Caco-2 (cell line): ENCODE measurements at regions not wholly inside any gene's neighbourhood (a gene's known extent, or its start where the extent isn't known, plus 50 kb on each side); places are given as distances from the start of the nearest gene placed in this dataset.

Experiments used
- BruUV-seq: library from RNA; stranded (reverse); fragments of 400-500 nt; replicated peaks from 2 replicates; lab custom pipeline; 2021; lab: Mats Ljungman, UMichigan
- CTCF ChIA-PET: fragments of 300-600 bp; sonication (Branson Sonifier 250); formaldehyde crosslinking; loops from one replicate; lab custom pipeline; 2022; ENCODE audit warnings: antibody characterized with exemption; lab: Charles Lee
- POLR2A ChIA-PET: fragments of 300-600 bp; sonication (Branson Sonifier 250); formaldehyde crosslinking; loops from one replicate; lab custom pipeline; 2022; ENCODE audit warnings: antibody characterized with exemption; lab: Charles Lee
- DNase-seq, 2 experiments: peaks; one replicate each; pipeline versions ENCODE4 v3.0.0 to v3.0.0-alpha.2; 2020 to 2022
- H3K27me3 ChIP-seq: replicated peaks from 2 replicates; pipeline ENCODE4 v1.6.0; 2011; ENCODE audit warnings: low read length; ENCODE audit not compliant: control insufficient read depth, insufficient read depth
- H3K36me3 ChIP-seq: 2 replicates; pipeline ENCODE4 v1.5.1; 2011; ENCODE audit warnings: low read length; ENCODE audit not compliant: control insufficient read depth, insufficient read depth
- H3K4me1 ChIP-seq: fragments of 250-450 bp; sonication (Bioruptor Pico); 2 replicates; pipeline ENCODE4 v1.5.1; 2020; ENCODE audit warnings: mild to moderate bottlenecking
- H3K4me3 ChIP-seq: 2 replicates; pipeline ENCODE4 v1.5.1; 2011; ENCODE audit warnings: low read depth, mild to moderate bottlenecking, control low read depth, low read length
- H3K9me3 ChIP-seq: fragments of 250-450 bp; sonication (Bioruptor Pico); 2 replicates; pipeline ENCODE4 v1.5.1; 2020; ENCODE audit warnings: mild to moderate bottlenecking, moderate library complexity
- H3K27ac Mint-ChIP-seq: one replicate; pipeline ENCODE4 v1.8.0; 2022; ENCODE audit warnings: mixed read lengths; ENCODE audit not compliant: unreplicated experiment
- H3K27me3 Mint-ChIP-seq: one replicate; pipeline ENCODE4 v1.8.0; 2022; ENCODE audit warnings: mixed read lengths; ENCODE audit not compliant: insufficient read depth, unreplicated experiment
- H3K36me3 Mint-ChIP-seq: one replicate; pipeline ENCODE4 v1.8.0; 2022; ENCODE audit warnings: mild to moderate bottlenecking, mixed read lengths; ENCODE audit not compliant: insufficient read depth, unreplicated experiment
- H3K4me1 Mint-ChIP-seq: one replicate; pipeline ENCODE4 v1.8.0; 2022; ENCODE audit warnings: low read depth, mixed read lengths; ENCODE audit not compliant: unreplicated experiment
- H3K4me3 Mint-ChIP-seq: one replicate; pipeline ENCODE4 v1.8.0; 2022; ENCODE audit warnings: mild to moderate bottlenecking, moderate library complexity, mixed read lengths; ENCODE audit not compliant: unreplicated experiment
- H3K9me3 Mint-ChIP-seq: one replicate; pipeline ENCODE4 v1.8.0; 2022; ENCODE audit warnings: mixed read lengths; ENCODE audit not compliant: unreplicated experiment
- intact Hi-C: fragments of 100-400 bp; cut with micrococcal nuclease; formaldehyde crosslinking; loops from one replicate; pipeline ENCODE4 v1.10.0; 2022; ENCODE audit not compliant: unreplicated experiment
- TF ChIP-seq, protein P1 (sequence below), 2 experiments: fragments of 200-600 bp in 1 of 2; IDR thresholded peaks; 1 replicate in 1 of 2; 2 replicates in 1 of 2; pipeline versions ENCODE4 v1.5.1 to v1.8.0; 2011 to 2022; ENCODE audit warnings: antibody characterized with exemption in 1 of 2, control low read depth in 1 of 2, inconsistent platforms in 1 of 2, low read depth in 1 of 2, low read length in 1 of 2, mild to moderate bottlenecking in 1 of 2, moderate library complexity in 1 of 2; ENCODE audit not compliant: insufficient read depth in 1 of 2, severe bottlenecking in 1 of 2, unreplicated experiment in 1 of 2

- BruUV-seq, result no TSS peak
- H3K27me3 Mint-ChIP-seq, result no peaks in the 10 kb centered on the region
- Histone ChIP-seq H3K4me3 (no peak overlapping the region), H3K36me3 (no peaks in the 10 kb centered on the region), H3K4me1 (no peaks in the 10 kb centered on the region), H3K27me3 (no peaks in the 10 kb centered on the region), H3K9me3 (no peaks in the 10 kb centered on the region)
- no peak overlapping the region for H3K27ac Mint-ChIP-seq
- no peaks in the 10 kb centered on the region for H3K4me1 Mint-ChIP-seq
- POLR2A ChIA-PET, result no interaction called here
- H3K9me3 Mint-ChIP-seq, result no peaks in the 10 kb centered on the region
- no peak for DNase-seq
- no peaks in the 10 kb centered on the region for H3K36me3 Mint-ChIP-seq
- no peak overlapping the region for H3K4me3 Mint-ChIP-seq
- CTCF ChIA-PET, result no interaction called here
- intact Hi-C loops, result no loop called here
- TF ChIP-seq, protein P1, sequence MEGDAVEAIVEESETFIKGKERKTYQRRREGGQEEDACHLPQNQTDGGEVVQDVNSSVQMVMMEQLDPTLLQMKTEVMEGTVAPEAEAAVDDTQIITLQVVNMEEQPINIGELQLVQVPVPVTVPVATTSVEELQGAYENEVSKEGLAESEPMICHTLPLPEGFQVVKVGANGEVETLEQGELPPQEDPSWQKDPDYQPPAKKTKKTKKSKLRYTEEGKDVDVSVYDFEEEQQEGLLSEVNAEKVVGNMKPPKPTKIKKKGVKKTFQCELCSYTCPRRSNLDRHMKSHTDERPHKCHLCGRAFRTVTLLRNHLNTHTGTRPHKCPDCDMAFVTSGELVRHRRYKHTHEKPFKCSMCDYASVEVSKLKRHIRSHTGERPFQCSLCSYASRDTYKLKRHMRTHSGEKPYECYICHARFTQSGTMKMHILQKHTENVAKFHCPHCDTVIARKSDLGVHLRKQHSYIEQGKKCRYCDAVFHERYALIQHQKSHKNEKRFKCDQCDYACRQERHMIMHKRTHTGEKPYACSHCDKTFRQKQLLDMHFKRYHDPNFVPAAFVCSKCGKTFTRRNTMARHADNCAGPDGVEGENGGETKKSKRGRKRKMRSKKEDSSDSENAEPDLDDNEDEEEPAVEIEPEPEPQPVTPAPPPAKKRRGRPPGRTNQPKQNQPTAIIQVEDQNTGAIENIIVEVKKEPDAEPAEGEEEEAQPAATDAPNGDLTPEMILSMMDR (IDR thresholded peaks at IDR 0.05; ENCODE audit: insufficient read depth in 1 of 2, low read depth in 1 of 2, low read length in 1 of 2, severe bottlenecking in 1 of 2, unreplicated experiment in 1 of 2), result no peak
Measured at GRCh38 chr7:10122551-10123100, 851.0 kb upstream of the PHF14 start.

DNA sequence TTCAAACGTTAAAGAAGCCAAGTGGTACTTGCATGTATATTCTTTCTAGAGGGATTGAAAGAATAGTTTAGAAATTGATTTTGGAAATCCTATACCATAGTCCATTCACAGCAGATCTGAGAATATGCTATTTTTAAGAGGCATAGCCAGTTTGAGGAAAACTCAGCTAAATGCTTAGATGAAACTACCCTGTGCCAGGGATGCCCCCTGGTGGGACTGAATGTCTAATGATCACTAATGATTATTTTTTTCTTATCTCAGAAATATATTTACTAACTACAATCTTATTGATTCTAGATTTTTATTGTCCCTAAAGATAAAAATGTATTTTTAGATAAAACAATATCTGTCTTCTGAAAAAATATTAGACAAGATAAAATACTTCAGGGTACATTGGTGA is 844.9 kb upstream of the PHF14 start:
- no peaks in the 10 kb centered on the region for H3K36me3 ChIP-seq
- Mint-ChIP-seq H3K36me3 (no peaks in the 10 kb centered on the region), H3K27me3 (no peaks in the 10 kb centered on the region), H3K4me3 (no peak overlapping the region), H3K4me1 (no peaks in the 10 kb centered on the region), H3K9me3 (no peaks in the 10 kb centered on the region), H3K27ac (no peak overlapping the region)
- BruUV-seq, result no TSS peak
- H3K9me3 ChIP-seq, result no peaks in the 10 kb centered on the region
- no peaks in the 10 kb centered on the region for H3K4me1 ChIP-seq
- DNase-seq, result peak in 1 of 2 experiments; percentile 13
- no peaks in the 10 kb centered on the region for H3K27me3 ChIP-seq
- TF ChIP-seq, protein P1 (IDR thresholded peaks at IDR 0.05; ENCODE audit: insufficient read depth in 1 of 2, low read depth in 1 of 2, low read length in 1 of 2, severe bottlenecking in 1 of 2, unreplicated experiment in 1 of 2), result peak; percentile 15 to 20
- ChIA-PET POLR2A (no interaction called here), CTCF (interaction anchor here (1.0 kb wide), 1 partner anchor 106 kb away, joined by 3 read pairs; no protein-coding TSS in a partner anchor)
- intact Hi-C loops, result loop anchor here (2.0 kb wide), 1 partner anchor 106 kb away; no protein-coding TSS in a partner anchor
- no peak overlapping the region for H3K4me3 ChIP-seq

DNA sequence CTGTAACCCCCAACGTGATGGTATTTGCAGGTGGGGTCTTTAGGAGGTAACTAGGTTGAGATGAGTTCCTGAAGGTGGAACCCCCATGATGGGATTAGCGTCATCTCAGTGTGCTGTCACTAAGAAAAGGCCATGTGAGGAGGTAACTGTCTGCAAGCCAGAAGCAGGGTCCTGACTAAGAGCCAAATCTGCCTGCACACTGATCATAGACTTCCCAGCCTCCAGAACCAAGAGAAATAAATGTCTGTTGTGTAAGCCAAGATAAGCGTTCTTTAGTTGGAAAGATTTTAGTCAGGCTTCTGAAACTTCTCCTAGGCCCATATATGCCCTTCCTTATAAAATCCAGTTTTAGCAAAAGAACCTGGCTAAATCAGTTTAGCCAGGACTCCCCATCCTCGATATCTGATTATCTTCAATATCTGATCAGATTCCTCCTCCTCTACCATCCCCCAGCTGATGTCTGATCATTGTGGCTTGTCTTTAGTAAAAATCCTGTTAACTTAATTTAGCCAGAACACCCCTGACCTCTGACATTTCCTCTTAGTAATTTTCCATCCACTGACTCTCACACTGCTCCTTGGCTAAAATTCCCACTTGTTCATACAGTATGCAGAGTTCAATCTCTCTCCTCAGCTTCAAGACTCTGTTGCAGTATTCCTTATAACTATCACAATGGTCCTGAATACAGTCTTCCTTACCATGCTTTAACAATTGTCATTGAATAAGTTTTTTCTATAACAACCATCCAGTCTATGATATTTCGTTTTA is 835.4 kb upstream of the PHF14 start:
- Mint-ChIP-seq H3K9me3 (no peaks in the 10 kb centered on the region), H3K27me3 (peaks cover 5% of the 10 kb centered on the region), H3K4me3 (no peak overlapping the region), H3K36me3 (no peaks in the 10 kb centered on the region), H3K4me1 (no peaks in the 10 kb centered on the region), H3K27ac (no peak overlapping the region)
- ChIA-PET CTCF (no interaction called here), POLR2A (no interaction called here)
- TF ChIP-seq, protein P1 (IDR thresholded peaks at IDR 0.05; ENCODE audit: insufficient read depth in 1 of 2, low read depth in 1 of 2, low read length in 1 of 2, severe bottlenecking in 1 of 2, unreplicated experiment in 1 of 2), result no peak
- no peak overlapping the region for H3K4me3 ChIP-seq
- no peaks in the 10 kb centered on the region for H3K27me3 ChIP-seq
- H3K36me3 ChIP-seq, result no peaks in the 10 kb centered on the region
- intact Hi-C loops, result no loop called here
- no peak for DNase-seq
- H3K4me1 ChIP-seq, result no peaks in the 10 kb centered on the region
- BruUV-seq, result no TSS peak
- no peaks in the 10 kb centered on the region for H3K9me3 ChIP-seq
